Esophagus (tissue), 2 donors: ENCODE measurements at regions not wholly inside any gene's neighbourhood (a gene's known extent, or its start where the extent isn't known, plus 50 kb on each side); places are given as distances from the start of the nearest gene placed in this dataset.

Source experiments
- H3K27ac ChIP-seq, 2 donors: one replicate each; pipeline ENCODE4 v1.5.1; 2013; ENCODE audit warnings: low read depth in 2 of 2, mild to moderate bottlenecking in 2 of 2, inconsistent platforms in 1 of 2, low read length in 1 of 2, moderate library complexity in 1 of 2
- H3K27me3 ChIP-seq, 2 donors: one replicate each; pipeline ENCODE4 v1.6.1; 2013; ENCODE audit warnings: low read length in 2 of 2, control low read depth in 1 of 2, mild to moderate bottlenecking in 1 of 2; ENCODE audit not compliant: insufficient read depth in 2 of 2, control insufficient read depth in 1 of 2
- H3K36me3 ChIP-seq, 2 donors: one replicate each; pipeline ENCODE4 v1.6.1; 2013; ENCODE audit warnings: low read length in 1 of 2; ENCODE audit not compliant: control insufficient read depth in 2 of 2, insufficient read depth in 2 of 2
- H3K4me1 ChIP-seq, 2 donors: one replicate each; pipeline ENCODE4 v1.6.1; 2013; ENCODE audit warnings: low read length in 1 of 2; ENCODE audit not compliant: control insufficient read depth in 2 of 2, insufficient read depth in 2 of 2
- H3K4me3 ChIP-seq, 2 donors: one replicate each; pipeline ENCODE4 v1.5.1; 2013; ENCODE audit warnings: low read length in 2 of 2, mild to moderate bottlenecking in 2 of 2, low read depth in 1 of 2, moderate library complexity in 1 of 2
- H3K9me3 ChIP-seq, 2 donors: one replicate each; pipeline ENCODE4 v1.6.1; 2013; ENCODE audit warnings: mild to moderate bottlenecking in 2 of 2, low read depth in 1 of 2, low read length in 1 of 2, moderate library complexity in 1 of 2; ENCODE audit not compliant: control insufficient read depth in 2 of 2, insufficient read depth in 1 of 2
- WGBS, 2 donors: extraction: QIAGEN DNeasy Blood & Tissue Kit; methylation state at CpG; one replicate each; pipeline ENCODE4 v1.1.7; 2013; 5-methylcytosine and 5-hydroxymethylcytosine counted together
- donor health status: healthy with polysubstance abuse.
- donor health status: Bipolar disorder and iron deficiency.

DNA sequence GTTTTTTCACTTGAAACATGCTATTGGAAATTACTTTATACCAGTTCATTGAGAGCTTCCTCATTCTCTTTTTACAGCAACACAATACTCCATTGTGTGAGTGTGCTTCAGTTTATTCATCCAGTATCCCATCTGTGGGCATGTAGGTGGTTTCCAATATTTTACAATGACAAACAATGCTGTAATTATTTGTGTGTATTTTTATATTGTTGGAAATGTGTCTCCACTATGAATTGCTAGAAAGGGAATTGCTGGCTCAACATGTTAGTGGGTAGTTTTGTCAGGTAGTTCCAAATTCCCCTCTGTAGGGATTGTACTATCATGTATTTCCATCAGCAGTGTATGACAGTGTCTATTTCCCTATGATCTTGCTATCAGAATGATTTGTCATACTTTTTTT, 65.8 kb upstream of the MAGI1 start:
- no peak overlapping the region for H3K27ac ChIP-seq
- no peaks in the 10 kb centered on the region for H3K27me3 ChIP-seq
- no peak overlapping the region for H3K4me3 ChIP-seq
- no peaks in the 10 kb centered on the region for H3K4me1 ChIP-seq
- H3K9me3 ChIP-seq = no peaks in the 10 kb centered on the region
- H3K36me3 ChIP-seq = no peaks in the 10 kb centered on the region

DNA sequence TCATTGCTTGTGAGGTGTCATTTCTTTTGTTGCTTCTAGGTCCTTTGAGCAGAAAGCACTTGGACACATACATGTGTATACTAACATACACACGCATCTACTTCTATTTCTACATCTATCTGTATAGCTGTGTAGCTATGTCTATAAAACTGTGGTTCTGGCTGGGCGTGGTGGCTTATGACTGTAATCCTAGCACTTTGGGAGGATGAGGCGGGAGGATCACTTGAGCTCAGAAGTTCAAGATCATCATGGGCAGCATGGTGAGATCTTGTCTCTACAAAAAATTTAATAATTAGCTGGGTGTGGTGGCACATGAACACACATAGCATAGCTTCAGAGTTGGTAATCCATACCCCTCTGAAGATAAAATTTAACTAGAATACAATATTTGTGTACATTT, 65.0 kb upstream of the MAGI1 start:
- H3K9me3 ChIP-seq = no peaks in the 10 kb centered on the region
- no peaks in the 10 kb centered on the region for H3K27me3 ChIP-seq
- no peaks in the 10 kb centered on the region for H3K36me3 ChIP-seq
- H3K27ac ChIP-seq = no peak overlapping the region
- no peak overlapping the region for H3K4me3 ChIP-seq
- WGBS, 2 donors = 88 to 91% methylated on average over 3 of the region's 3 CpGs
- H3K4me1 ChIP-seq = no peaks in the 10 kb centered on the region

DNA sequence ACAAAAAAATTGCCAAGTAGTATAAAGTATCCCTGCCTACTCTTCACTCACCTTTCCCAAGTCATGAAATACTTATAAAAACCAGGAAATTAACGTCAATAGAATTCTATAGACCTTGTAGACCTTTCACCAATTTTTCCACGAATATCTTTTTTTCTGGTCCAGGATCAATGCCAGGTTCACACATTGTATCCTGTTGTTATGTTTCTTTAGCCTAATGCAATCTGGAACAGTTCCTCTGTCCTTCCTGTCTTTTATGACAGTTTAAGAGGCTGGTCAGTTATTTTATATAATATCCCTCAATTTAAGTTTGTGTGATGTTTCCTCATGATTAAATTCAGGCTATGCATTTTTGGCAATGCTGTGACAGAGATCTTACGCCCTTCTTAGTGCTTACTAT, 63.2 kb upstream of the MAGI1 start:
- H3K4me1 ChIP-seq = no peaks in the 10 kb centered on the region
- H3K27me3 ChIP-seq = no peaks in the 10 kb centered on the region
- no peak overlapping the region for H3K4me3 ChIP-seq
- H3K9me3 ChIP-seq = no peaks in the 10 kb centered on the region
- WGBS, 2 donors = 72 to 78% methylated on average over 3 of the region's 3 CpGs
- H3K27ac ChIP-seq = no peak overlapping the region
- no peaks in the 10 kb centered on the region for H3K36me3 ChIP-seq

DNA sequence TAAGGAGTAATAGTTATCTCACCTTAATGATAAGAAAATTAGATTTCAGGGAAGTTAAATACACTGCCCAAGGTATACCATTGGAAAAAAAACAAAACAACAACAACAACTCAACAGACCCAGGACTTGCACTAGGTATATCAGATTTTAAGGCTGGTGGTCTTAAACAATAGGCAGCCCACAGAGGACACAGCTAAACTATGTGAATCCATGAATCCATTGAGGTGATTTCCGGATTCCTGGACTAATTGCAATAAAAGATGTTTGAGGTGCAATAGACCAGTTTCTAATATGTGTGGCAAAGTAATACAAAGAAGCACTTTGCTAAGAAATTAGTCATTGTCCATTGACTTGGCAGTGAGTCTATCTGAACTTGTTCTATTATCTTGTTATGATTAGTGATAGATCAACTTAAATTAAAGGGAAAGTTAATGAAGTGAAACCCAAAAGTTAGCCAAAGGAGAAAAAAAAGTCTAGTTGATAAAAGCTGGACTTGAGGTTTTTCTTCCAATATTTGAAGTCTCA, 60.9 kb upstream of the MAGI1 start:
- Histone ChIP-seq H3K4me3 (no peak overlapping the region), H3K36me3 (no peaks in the 10 kb centered on the region), H3K27me3 (no peaks in the 10 kb centered on the region), H3K9me3 (no peaks in the 10 kb centered on the region), H3K4me1 (no peaks in the 10 kb centered on the region), H3K27ac (no peak overlapping the region)
- 71 to 84% methylated on average over 1 of the region's 1 CpG for WGBS, 2 donors

DNA sequence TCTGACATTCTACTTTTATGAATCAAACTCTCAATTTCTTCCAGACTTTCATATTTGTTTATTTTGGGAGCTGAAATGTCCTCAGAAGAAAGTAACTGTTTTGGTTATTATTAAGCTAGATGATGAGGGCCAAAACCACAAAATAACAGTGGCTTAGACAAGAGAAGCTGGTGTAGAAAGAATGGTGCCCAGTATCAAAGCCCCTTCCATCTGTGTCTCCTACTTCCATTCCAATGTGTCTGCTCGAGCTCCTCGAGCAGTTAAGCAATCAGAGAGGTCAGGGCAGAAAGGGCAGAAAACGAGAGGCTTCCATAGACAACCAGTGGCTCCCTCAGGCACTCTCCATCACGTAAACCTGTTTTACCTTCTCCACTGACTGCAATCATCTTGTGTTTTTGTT, 59.7 kb upstream of the MAGI1 start:
- Histone ChIP-seq H3K36me3 (no peaks in the 10 kb centered on the region), H3K4me3 (no peak overlapping the region), H3K27me3 (no peaks in the 10 kb centered on the region), H3K27ac (no peak overlapping the region), H3K9me3 (no peaks in the 10 kb centered on the region), H3K4me1 (no peaks in the 10 kb centered on the region)
- 55 to 63% methylated on average over 4 of the region's 4 CpGs for WGBS, 2 donors

DNA sequence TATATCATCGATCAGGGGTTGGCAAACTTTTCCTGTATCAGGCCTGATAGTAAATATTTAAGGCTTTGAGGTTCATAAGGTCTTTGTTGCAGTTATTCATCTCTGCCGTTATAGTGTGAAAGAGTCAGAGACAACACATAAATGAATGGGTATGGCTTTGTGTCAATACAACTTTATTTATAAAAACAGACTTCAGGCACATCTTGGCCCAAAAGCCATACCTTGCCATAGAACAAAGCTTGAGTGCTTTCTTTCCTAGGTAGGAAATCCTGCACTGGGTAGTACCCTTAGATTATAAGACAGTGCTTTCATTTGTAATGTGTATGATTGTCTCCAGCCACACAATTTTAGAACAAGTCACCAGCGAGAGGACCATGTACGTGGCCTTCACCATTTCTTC, 58.9 kb upstream of the MAGI1 start:
- H3K36me3 ChIP-seq = no peaks in the 10 kb centered on the region
- no peaks in the 10 kb centered on the region for H3K27me3 ChIP-seq
- WGBS, 2 donors = 85 to 88% methylated on average over 4 of the region's 4 CpGs
- no peak overlapping the region for H3K4me3 ChIP-seq
- H3K4me1 ChIP-seq = no peaks in the 10 kb centered on the region
- no peak overlapping the region for H3K27ac ChIP-seq
- H3K9me3 ChIP-seq = no peaks in the 10 kb centered on the region

DNA sequence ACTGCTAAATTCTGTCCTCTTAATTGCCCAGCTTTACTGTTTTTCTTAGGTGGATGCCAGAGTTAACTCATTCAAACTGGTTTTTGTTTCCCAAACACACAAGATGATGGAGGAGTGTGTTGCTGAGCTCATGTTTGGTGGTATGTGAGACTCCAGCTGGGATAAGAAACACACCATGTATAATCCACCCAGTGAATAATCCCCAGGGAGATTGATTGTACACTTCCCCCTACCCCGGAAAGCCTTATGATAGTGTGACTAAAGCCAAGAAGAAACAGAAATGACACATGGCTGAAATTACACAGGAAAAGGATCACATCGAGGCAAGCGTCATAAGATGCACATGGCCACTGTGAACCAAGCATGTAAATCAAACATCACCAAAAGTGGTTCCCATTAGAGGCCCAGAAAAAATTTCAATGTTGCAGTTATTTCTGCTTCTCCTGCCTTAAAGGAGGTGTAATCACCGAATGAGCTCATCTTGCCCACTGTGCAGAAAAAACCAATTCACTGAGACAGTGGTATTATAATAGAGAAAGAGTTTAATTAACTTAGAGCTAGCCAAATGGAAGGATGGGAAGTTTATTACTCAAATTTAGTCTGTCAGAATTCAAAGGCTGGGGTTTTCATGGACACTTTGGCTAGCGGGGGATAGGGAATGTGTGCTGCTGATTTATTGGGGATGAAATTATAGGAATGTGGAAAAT, 56.7 kb upstream of the MAGI1 start:
- no peaks in the 10 kb centered on the region for H3K9me3 ChIP-seq
- 80 to 87% methylated on average over 5 of the region's 5 CpGs for WGBS, 2 donors
- H3K36me3 ChIP-seq = no peaks in the 10 kb centered on the region
- no peaks in the 10 kb centered on the region for H3K4me1 ChIP-seq
- no peaks in the 10 kb centered on the region for H3K27me3 ChIP-seq
- H3K27ac ChIP-seq = no peak overlapping the region
- no peak overlapping the region for H3K4me3 ChIP-seq

DNA sequence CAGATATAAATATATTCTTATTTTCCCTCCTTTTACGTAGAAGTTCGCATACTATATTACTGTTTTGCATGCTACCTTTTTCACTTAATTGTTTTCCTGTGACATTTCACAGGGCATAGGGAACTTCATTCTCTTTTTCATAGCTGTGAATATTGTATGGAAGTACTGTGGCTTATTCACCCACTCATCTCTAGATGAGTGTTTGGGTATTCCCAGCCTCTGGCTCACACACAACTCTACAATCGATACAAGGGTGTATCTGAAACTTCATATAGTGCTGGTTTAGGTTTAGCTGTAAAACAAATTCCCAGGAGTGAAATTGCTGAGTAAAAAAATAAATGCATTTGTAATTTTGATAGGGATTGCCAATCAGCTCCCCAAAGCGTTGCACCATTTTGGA, 55.3 kb upstream of the MAGI1 start:
- no peaks in the 10 kb centered on the region for H3K9me3 ChIP-seq
- WGBS, 2 donors = 88 to 89% methylated on average over 4 of the region's 4 CpGs
- H3K4me3 ChIP-seq = no peak overlapping the region
- H3K27ac ChIP-seq = no peak overlapping the region
- H3K4me1 ChIP-seq = no peaks in the 10 kb centered on the region
- H3K36me3 ChIP-seq = no peaks in the 10 kb centered on the region
- no peaks in the 10 kb centered on the region for H3K27me3 ChIP-seq

DNA sequence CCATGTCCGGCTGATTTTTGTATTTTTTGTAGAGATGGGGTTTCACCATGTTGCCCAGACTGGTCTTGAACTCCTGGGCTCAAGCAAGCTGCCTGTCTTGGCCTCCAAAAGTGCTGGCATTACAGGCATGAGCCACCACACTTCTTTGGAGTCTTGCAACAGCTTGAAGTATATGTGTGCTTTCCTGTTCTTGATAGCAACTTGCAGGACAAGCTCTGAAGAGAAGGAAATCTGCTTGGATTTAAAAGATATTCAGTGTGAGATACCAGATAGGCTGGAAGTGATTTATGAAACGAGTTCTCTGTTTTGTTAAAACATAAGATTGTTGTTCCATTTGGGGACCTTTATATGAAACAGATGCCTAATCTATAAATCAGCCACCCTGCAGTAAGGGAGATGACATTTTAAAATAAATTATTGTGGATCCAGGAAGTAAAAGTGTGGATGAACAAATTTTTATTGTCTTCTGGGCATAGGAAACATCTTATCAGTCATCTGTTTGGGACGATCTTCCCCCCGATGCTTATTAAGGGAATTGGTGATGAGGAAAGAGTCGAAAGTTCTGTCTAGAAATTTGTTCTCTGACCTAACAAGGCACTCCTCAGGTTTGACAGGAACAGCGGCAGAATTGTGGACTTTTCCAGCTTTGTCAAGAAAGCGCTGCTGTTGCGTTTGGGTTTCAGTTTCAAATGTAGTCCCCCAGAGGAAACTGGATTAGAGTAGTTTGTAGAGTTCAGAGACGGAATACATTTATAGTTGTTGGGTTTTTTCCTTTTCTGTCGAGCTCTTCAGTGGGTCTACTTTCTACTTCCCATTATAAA, 53.7 kb upstream of the MAGI1 start:
- H3K4me3 ChIP-seq = no peak overlapping the region
- H3K9me3 ChIP-seq = no peaks in the 10 kb centered on the region
- 73 to 76% methylated on average over 10 of the region's 10 CpGs for WGBS, 2 donors
- no peaks in the 10 kb centered on the region for H3K36me3 ChIP-seq
- H3K4me1 ChIP-seq = no peaks in the 10 kb centered on the region
- H3K27me3 ChIP-seq = no peaks in the 10 kb centered on the region
- no peak overlapping the region for H3K27ac ChIP-seq
